Neural cell (in vitro differentiated cells): ENCODE measurements at regions not wholly inside any gene's neighbourhood (a gene's known extent, or its start where the extent isn't known, plus 50 kb on each side); places are given as distances from the start of the nearest gene placed in this dataset.

Experiments used
- H2AFZ ChIP-seq: fragments of 200-600, 300-800 bp; sonication (generic), shearing (Covaris generic); 2 replicates; pipeline ENCODE4 v1.6.0; 2014; ENCODE audit warnings: low read depth, mild to moderate bottlenecking, antibody characterized with exemption, low read length, moderate library complexity
- H3F3A ChIP-seq: fragments of 200-600 bp; shearing (Covaris generic); 2 replicates; pipeline ENCODE4 v1.6.1; 2016; ENCODE audit warnings: mild to moderate bottlenecking, moderate library complexity, mixed read lengths, antibody characterized with exemption, low read length; ENCODE audit not compliant: insufficient read depth, poor library complexity, severe bottlenecking
- H3K27ac ChIP-seq: fragments of 200-600, 300-800 bp; sonication (generic), shearing (Covaris generic); 2 replicates; pipeline ENCODE4 v1.5.1; 2014; ENCODE audit warnings: mild to moderate bottlenecking, low read length, moderate library complexity
- H3K27me3 ChIP-seq: fragments of 300-800, 200-600 bp; sonication (generic), shearing (Covaris generic); 2 replicates; pipeline ENCODE4 v1.6.0; 2014; ENCODE audit warnings: mild to moderate bottlenecking, low read depth, low read length, moderate library complexity; ENCODE audit not compliant: insufficient read depth
- H3K36me3 ChIP-seq: fragments of 300-800, 200-600 bp; sonication (generic), shearing (Covaris generic); 2 replicates; pipeline ENCODE4 v1.5.1; 2014; ENCODE audit warnings: mild to moderate bottlenecking, antibody characterized with exemption, low read length, moderate library complexity; ENCODE audit not compliant: insufficient read depth
- H3K4me2 ChIP-seq: fragments of 300-800, 200-600 bp; sonication (generic), shearing (Covaris generic); 2 replicates; pipeline ENCODE4 v1.6.0; 2014; ENCODE audit warnings: mild to moderate bottlenecking, low read length
- H3K4me3 ChIP-seq: fragments of 300-800, 200-600 bp; sonication (generic), shearing (Covaris generic); 2 replicates; pipeline ENCODE4 v1.5.1; 2014; ENCODE audit warnings: mild to moderate bottlenecking, low read length, moderate library complexity
- H3K79me2 ChIP-seq: fragments of 200-600 bp; shearing (Covaris generic); replicated peaks from 2 replicates; pipeline ENCODE4 v1.6.0; 2014; ENCODE audit warnings: mild to moderate bottlenecking, low read length, moderate library complexity; ENCODE audit not compliant: insufficient read depth
- H3K9ac ChIP-seq: fragments of 300-800, 200-600 bp; sonication (generic), shearing (Covaris generic); 2 replicates; pipeline ENCODE4 v1.6.1; 2016; ENCODE audit warnings: mild to moderate bottlenecking, low read length, mixed read lengths
- H3K9me2 ChIP-seq: fragments of 200-600 bp; shearing (Covaris generic); 2 replicates; pipeline ENCODE4 v1.6.1; 2016; ENCODE audit warnings: mild to moderate bottlenecking, low read length, mixed read lengths; ENCODE audit not compliant: insufficient read depth
- H3K9me3 ChIP-seq: fragments of 200-600, 300-800 bp; sonication (generic), shearing (Covaris generic); 2 replicates; pipeline ENCODE4 v1.6.1; 2016; ENCODE audit warnings: mild to moderate bottlenecking, mixed run types, low read length, moderate library complexity, mixed read lengths
- H4K20me1 ChIP-seq: fragments of 200-600 bp; shearing (Covaris generic); 2 replicates; pipeline ENCODE4 v1.6.1; 2016; ENCODE audit warnings: mild to moderate bottlenecking, mixed run types; ENCODE audit not compliant: insufficient read depth
- CTCF ChIP-seq: fragments of 450-650 bp; IDR thresholded peaks from 2 replicates; pipeline ENCODE4 v1.5.1; 2014; ENCODE audit warnings: antibody characterized with exemption, mild to moderate bottlenecking, moderate library complexity; ENCODE audit not compliant: poor library complexity, severe bottlenecking
- EP300 ChIP-seq: fragments of 450-650 bp; conservative IDR thresholded peaks from 2 replicates; pipeline ENCODE4 v1.6.1; 2014; ENCODE audit warnings: antibody characterized with exemption, mild to moderate bottlenecking, moderate library complexity; ENCODE audit not compliant: poor library complexity, severe bottlenecking
- EZH2 ChIP-seq: fragments of 200-600, 300-800 bp; shearing (Covaris generic), sonication (generic); IDR thresholded peaks from 2 replicates; pipeline ENCODE4 v1.6.1; 2014; ENCODE audit warnings: antibody characterized with exemption, low read length, borderline replicate concordance, mild to moderate bottlenecking; ENCODE audit not compliant: insufficient read depth, poor library complexity, severe bottlenecking
- MXI1 ChIP-seq: fragments of 450-650 bp; conservative IDR thresholded peaks from 2 replicates; pipeline ENCODE4 v1.6.1; 2014; ENCODE audit warnings: antibody characterized with exemption, mild to moderate bottlenecking; ENCODE audit not compliant: poor library complexity, severe bottlenecking
- POLR2AphosphoS5 ChIP-seq: IDR thresholded peaks from 2 replicates; pipeline ENCODE4 v1.6.1; 2012
- RAD21 ChIP-seq: fragments of 450-650 bp; conservative IDR thresholded peaks from 2 replicates; pipeline ENCODE4 v1.6.1; 2014; ENCODE audit warnings: antibody characterized with exemption, mild to moderate bottlenecking, moderate library complexity
- REST ChIP-seq: IDR thresholded peaks from 2 replicates; pipeline ENCODE4 v1.6.1; 2012; ENCODE audit warnings: borderline replicate concordance
- SMC3 ChIP-seq: fragments of 450-650 bp; conservative IDR thresholded peaks from 2 replicates; pipeline ENCODE4 v1.6.1; 2014; ENCODE audit warnings: antibody characterized with exemption, mild to moderate bottlenecking, moderate library complexity; ENCODE audit not compliant: poor library complexity
- TAF1 ChIP-seq: IDR thresholded peaks from 2 replicates; pipeline ENCODE4 v1.6.1; 2012; ENCODE audit warnings: low read depth

GRCh38 chr15:96125721-96126415 lies 204.6 kb upstream of the NR2F2 start:
- Histone ChIP-seq H3K4me3 (no peak overlapping the region), H3K79me2 (no peaks in the 10 kb centered on the region), H3K9me3 (no peaks in the 10 kb centered on the region), H4K20me1 (no peaks in the 10 kb centered on the region), H3K27me3 (no peaks in the 10 kb centered on the region), H3K36me3 (no peaks in the 10 kb centered on the region), H3K27ac (no peak overlapping the region), H3K9me2 (no peaks in the 10 kb centered on the region), H3K9ac (no peak overlapping the region), H3K4me2 (no peak overlapping the region), H3F3A (no peaks in the 10 kb centered on the region), H2AFZ (no peak overlapping the region)
- TF ChIP-seq RAD21 (no peak), SMC3 (no peak), REST (no peak), CTCF (no peak), EZH2 (no peak), EP300 (no peak), TAF1 (no peak), POLR2AphosphoS5 (no peak), MXI1 (no peak)

GRCh38 chr15:96126859-96127258 lies 203.6 kb upstream of the NR2F2 start:
- Histone ChIP-seq H3K9ac (no peak overlapping the region), H2AFZ (no peak overlapping the region), H3F3A (no peaks in the 10 kb centered on the region), H3K79me2 (no peaks in the 10 kb centered on the region), H3K27ac (no peak overlapping the region), H3K4me2 (no peak overlapping the region), H3K9me2 (no peaks in the 10 kb centered on the region), H3K36me3 (no peaks in the 10 kb centered on the region), H3K9me3 (no peaks in the 10 kb centered on the region), H3K27me3 (no peaks in the 10 kb centered on the region), H3K4me3 (no peak overlapping the region), H4K20me1 (no peaks in the 10 kb centered on the region)
- TF ChIP-seq EZH2 (no peak), RAD21 (no peak), SMC3 (no peak), CTCF (no peak), MXI1 (no peak), TAF1 (no peak), REST (no peak), EP300 (no peak), POLR2AphosphoS5 (no peak)
